ENCODE measurements at regions not wholly inside any gene's neighbourhood (a gene's known extent, or its start where the extent isn't known, plus 50 kb on each side); places are given as distances from the start of the nearest gene placed in this dataset.
"Not testable (repeated sequence)": the region's sequence is repeated elsewhere in the genome, so short reads cannot be mapped to it uniquely, and the experiment has no call there.

DNA sequence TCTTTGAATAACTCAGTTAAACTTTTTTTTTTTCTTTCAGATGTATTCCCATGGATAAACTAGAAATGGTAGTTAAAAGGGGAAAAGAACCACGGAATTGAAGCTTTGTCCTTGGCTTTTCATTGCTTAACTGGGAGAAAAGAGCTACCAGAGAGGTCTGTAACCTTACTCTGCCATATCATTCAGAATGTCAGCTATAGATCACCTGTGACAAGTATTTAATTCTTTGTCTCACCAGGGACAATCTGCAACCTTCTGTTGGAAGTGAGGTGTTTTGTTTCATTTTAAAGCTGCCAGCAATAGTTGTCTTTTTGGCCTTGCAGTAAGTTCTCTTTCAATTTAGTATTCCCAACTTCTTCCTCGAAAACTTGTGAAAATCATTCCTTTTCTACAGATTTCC lies 618.4 kb downstream of the FRK start:
- CTCF ChIA-PET = no interaction called here

DNA sequence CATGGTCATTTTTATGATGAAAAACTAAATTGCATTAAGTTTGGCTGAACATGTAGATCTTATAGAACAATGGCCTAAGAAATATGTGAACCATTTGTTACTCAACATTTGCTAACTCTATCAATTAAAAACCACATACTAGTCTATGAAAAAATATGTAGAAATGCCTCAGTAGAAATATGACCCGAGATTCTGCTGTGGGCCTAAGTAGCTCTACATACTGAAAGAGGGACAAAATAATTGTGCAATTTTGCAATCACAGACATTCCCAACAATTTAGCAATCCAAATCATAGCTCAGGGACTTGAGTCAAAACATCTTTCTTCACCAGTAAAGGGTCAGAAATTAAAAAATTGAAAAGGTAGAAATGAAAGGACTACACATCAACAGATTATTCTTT lies 619.0 kb downstream of the FRK start:
- ChIA-PET POLR2A (no interaction called here), CTCF (no interaction called here)
- Mint-ChIP-seq H3K9me3 (peaks cover 5% of the 10 kb centered on the region), H3K27ac (no peak overlapping the region), H3K4me1 (no peaks in the 10 kb centered on the region), H3K36me3 (ENCODE audit: low read depth) (no peaks in the 10 kb centered on the region), H3K27me3 (no peaks in the 10 kb centered on the region), H3K4me3 (no peak overlapping the region)
- DNase-seq = no peak

More for the DNA sequence above, 618.4 kb downstream of the FRK start:
- Mint-ChIP-seq H3K4me1 (no peaks in the 10 kb centered on the region), H3K9me3 (peaks cover 5% of the 10 kb centered on the region), H3K27me3 (no peaks in the 10 kb centered on the region), H3K4me3 (no peak overlapping the region), H3K27ac (no peak overlapping the region), H3K36me3 (ENCODE audit: low read depth) (no peaks in the 10 kb centered on the region)
- POLR2A ChIA-PET = no interaction called here
- DNase-seq = no peak

DNA sequence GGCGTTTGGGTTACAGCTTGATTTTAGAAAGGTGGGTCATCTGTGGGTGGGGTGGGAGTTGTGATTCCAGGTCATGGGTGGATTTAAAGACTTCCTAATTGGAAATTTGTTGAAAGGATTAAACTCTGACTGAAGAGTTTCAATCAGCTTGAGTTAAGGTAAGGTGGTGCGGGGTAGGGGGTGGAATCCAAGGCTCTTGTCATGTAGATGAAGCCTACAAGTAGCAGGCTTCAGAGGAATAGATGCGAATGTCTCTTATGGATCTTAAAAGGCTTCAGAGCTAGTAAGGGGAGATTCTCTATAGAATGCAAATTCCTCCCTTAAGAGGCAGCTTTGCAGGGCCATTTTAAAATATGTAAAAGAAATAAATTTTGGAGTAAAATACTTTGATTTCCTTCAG lies 645.3 kb downstream of the FRK start:
- POLR2A ChIA-PET = no interaction called here
- Mint-ChIP-seq H3K27me3 (no peaks in the 10 kb centered on the region), H3K27ac (no peak overlapping the region), H3K4me3 (no peak overlapping the region), H3K4me1 (no peaks in the 10 kb centered on the region), H3K9me3 (peaks cover 7% of the 10 kb centered on the region), H3K36me3 (ENCODE audit: low read depth) (no peaks in the 10 kb centered on the region)
- CTCF ChIA-PET = no interaction called here
- no peak for DNase-seq

DNA sequence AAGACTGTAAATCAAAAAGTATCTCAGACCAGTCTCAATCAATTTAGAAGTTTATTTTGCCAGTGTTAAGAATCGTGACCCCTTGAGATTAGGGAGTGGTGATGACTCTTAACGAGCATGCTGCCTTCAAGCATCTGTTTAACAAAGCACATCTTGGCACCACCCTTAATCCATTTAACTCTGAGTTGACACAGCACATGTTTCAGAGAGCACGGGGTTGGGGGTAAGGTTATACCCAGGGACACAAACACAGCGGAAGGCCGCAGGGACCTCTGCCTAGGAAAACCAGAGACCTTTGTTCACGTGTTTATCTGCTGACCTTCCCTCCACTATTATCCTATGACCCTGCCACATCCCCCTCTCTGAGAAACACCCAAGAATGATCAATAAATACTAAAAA lies 645.8 kb downstream of the FRK start:
- DNase-seq; H3K27ac Mint-ChIP-seq; H3K27me3 Mint-ChIP-seq; POLR2A ChIA-PET; H3K9me3 Mint-ChIP-seq; H3K4me1 Mint-ChIP-seq; H3K4me3 Mint-ChIP-seq; CTCF ChIA-PET; H3K36me3 Mint-ChIP-seq (ENCODE audit: low read depth): not testable (repeated sequence)

DNA sequence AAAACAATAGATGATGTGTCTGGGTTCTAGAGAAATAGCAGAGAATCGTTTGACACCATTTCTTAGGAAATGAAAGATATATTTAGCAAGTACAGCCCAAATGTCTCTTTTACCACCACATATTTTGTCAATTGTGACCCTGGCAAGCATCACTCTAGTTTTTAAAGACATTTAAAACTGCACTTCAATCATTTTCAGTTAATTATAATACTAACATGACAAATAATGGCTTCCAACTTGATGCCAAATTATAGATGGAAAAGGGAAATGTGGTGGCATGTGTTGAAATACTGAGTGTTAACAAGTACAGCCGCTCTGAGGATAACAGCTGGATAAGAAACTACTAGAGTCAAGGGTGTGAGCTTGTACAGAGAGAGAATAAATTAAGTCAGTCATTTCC lies 648.9 kb downstream of the FRK start:
- ChIA-PET CTCF (no interaction called here), POLR2A (no interaction called here)
- H3K27ac Mint-ChIP-seq = no peak overlapping the region
- H3K9me3 Mint-ChIP-seq = peaks cover 7% of the 10 kb centered on the region
- DNase-seq = no peak
- H3K4me1 Mint-ChIP-seq = no peaks in the 10 kb centered on the region
- no peak overlapping the region for H3K4me3 Mint-ChIP-seq
- H3K36me3 Mint-ChIP-seq (ENCODE audit: low read depth) = no peaks in the 10 kb centered on the region
- no peaks in the 10 kb centered on the region for H3K27me3 Mint-ChIP-seq

DNA sequence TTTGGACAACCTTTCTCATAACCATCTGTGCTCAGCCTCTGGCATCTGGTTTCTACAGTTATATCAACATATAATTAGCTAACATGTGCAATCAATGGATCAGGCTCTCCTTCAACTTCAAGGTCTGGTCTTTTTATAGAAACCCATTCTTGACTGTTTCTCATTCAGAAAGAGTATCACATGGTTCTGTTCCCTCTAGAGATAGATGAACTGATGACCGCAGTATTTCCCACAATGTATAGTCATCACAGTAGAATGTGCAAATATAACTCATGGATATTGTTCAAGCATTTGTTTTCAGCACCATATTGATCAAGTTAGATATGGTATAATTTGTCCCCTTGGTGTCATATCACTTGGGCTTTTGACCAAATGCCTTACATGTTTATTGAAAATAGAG lies 656.2 kb downstream of the FRK start:
- Mint-ChIP-seq H3K36me3 (ENCODE audit: low read depth) (no peaks in the 10 kb centered on the region), H3K27ac (no peak overlapping the region), H3K4me3 (no peak overlapping the region), H3K27me3 (no peaks in the 10 kb centered on the region), H3K9me3 (peaks cover 7% of the 10 kb centered on the region), H3K4me1 (no peaks in the 10 kb centered on the region)
- no peak for DNase-seq
- POLR2A ChIA-PET = no interaction called here
- CTCF ChIA-PET = no interaction called here

DNA sequence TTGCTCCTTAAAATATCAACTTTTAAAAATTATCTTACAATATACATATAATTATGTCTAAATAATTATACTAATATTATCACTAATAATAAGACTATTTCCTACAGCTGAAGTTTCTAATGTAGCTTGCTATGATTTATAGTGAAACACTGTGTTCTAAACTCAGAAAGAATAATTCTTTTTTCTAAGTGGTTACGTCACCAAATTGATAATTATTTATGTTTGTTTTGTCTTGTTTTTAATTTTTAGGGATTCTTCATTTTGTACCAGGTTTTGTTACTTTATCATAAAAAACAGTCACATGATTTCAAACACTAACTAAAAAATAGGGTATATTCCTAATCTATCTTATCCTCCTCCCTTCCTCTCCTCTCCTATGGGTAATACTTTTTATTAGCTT lies 662.1 kb downstream of the FRK start:
- Mint-ChIP-seq H3K9me3 (peaks cover 15% of the 10 kb centered on the region), H3K4me3 (no peak overlapping the region), H3K36me3 (ENCODE audit: low read depth) (no peaks in the 10 kb centered on the region), H3K27ac (no peak overlapping the region), H3K27me3 (no peaks in the 10 kb centered on the region), H3K4me1 (no peaks in the 10 kb centered on the region)
- DNase-seq = no peak
- CTCF ChIA-PET = no interaction called here
- POLR2A ChIA-PET = no interaction called here

DNA sequence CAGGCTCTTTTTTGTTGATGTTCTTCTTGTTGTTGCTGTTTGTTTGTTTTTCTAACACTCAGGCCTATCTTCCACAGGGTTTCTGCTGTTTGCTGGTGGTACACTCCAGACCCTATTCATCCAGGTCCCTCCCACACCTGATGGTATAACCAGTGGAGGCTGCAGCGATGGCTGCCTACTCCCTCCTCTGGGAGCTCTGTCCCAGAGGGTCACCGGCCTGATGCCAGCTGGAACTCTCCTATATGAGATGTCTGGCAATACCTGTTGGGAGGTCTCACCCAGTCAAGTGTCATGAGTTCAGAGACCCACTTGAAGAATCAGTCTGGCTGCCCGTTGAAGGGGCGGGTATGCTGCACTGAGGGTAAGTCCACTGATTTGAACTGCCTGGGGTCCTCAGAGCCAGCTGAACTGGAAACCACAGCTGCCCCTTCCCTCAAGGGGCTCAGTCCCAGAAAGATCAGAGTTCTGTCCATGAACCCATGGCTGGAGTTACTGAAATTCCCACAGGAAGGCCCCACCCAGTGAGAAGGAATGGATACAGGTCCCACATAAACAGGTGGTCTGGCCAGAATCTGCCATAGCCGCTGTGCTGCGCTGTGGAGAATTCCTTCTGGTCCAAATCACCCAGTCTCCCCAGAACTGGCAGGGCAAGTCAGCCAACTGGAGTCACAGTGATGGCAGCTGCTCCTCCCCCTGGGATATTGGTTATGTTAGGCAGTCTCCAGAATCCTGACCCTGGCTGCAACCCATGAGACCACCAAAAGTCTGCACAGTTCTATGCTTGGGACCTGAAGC lies 664.4 kb downstream of the FRK start:
- POLR2A ChIA-PET = no interaction called here
- H3K27me3 Mint-ChIP-seq = no peaks in the 10 kb centered on the region
- H3K27ac Mint-ChIP-seq = no peak overlapping the region
- CTCF ChIA-PET = no interaction called here
- H3K9me3 Mint-ChIP-seq = peaks cover 24% of the 10 kb centered on the region
- no peaks in the 10 kb centered on the region for H3K36me3 Mint-ChIP-seq (ENCODE audit: low read depth)
- H3K4me3 Mint-ChIP-seq = no peak overlapping the region
- no peak for DNase-seq
- no peaks in the 10 kb centered on the region for H3K4me1 Mint-ChIP-seq

DNA sequence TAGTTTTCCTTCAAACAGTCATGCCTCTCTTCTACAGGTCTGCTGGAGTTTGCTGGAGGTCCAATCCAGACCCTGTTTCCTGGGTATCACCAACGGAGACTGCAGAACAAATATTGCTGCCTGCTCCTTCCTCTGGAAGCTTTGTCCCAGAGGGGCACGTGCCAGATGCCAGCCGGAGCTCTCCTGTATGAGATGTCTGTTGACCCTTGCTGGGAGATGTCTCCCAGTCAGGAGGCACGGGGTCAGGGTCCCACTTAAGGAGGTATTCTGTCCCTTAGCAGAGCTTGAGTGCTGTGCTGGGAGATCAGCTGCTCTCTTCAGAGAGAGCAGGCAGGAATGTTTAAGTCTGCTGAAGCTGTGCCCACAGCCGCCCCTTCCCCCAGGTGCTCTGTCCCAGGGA lies 666.9 kb downstream of the FRK start:
- no peaks in the 10 kb centered on the region for H3K36me3 Mint-ChIP-seq (ENCODE audit: low read depth)
- no peak overlapping the region for H3K27ac Mint-ChIP-seq
- no peaks in the 10 kb centered on the region for H3K27me3 Mint-ChIP-seq
- peaks cover 25% of the 10 kb centered on the region for H3K9me3 Mint-ChIP-seq
- POLR2A ChIA-PET = no interaction called here
- CTCF ChIA-PET = no interaction called here
- no peaks in the 10 kb centered on the region for H3K4me1 Mint-ChIP-seq
- DNase-seq = no peak
- no peak overlapping the region for H3K4me3 Mint-ChIP-seq

DNA sequence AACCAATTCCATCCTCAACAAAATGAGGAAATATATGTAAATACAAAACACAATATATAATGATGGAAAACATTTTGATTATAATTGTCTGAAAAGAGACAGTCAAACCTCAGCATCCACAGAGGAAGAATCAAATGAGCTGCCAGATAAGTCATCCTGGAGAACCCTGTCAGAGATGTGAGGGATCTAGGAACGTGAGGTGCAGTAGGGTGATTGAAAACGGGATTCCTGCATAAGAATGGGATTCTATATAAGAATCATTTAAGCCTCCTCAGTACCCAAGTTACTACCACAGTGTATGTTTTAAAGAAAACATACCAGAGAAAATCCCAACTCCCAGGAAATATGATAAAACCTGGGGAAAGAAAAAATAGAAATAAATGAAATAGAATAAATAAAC lies 690.5 kb downstream of the FRK start:
- no peaks in the 10 kb centered on the region for H3K4me1 Mint-ChIP-seq
- peaks cover 12% of the 10 kb centered on the region for H3K9me3 Mint-ChIP-seq
- H3K36me3 Mint-ChIP-seq (ENCODE audit: low read depth) = no peaks in the 10 kb centered on the region
- H3K27me3 Mint-ChIP-seq = no peaks in the 10 kb centered on the region
- DNase-seq = no peak
- H3K4me3 Mint-ChIP-seq = no peak overlapping the region
- CTCF ChIA-PET = no interaction called here
- POLR2A ChIA-PET = no interaction called here
- H3K27ac Mint-ChIP-seq = no peak overlapping the region

DNA sequence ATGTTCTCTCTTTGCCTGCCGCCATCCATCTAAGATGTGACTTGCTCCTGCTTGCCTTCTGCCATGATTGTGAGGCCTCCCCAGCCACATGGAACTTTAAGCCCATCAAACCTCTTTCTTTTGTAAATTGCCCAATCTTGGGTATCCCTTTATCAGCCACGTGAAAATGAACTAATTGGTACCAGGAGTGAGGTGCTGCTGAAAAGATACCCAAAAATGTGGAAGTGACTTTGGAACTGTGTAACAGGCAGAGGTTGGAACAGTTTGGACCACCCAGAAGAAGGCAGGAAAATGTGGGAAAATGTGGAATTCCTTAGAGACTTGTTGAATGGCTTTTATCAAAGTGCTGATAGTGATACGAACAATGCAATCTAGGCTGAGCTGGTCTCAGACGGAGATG lies 694.9 kb downstream of the FRK start:
- CTCF ChIA-PET = interaction anchor here (0.5 kb wide), 1 partner anchor 25 kb away, joined by 3 read pairs; no protein-coding TSS in a partner anchor
- H3K4me3 Mint-ChIP-seq = no peak overlapping the region
- peaks cover 16% of the 10 kb centered on the region for H3K9me3 Mint-ChIP-seq
- POLR2A ChIA-PET = no interaction called here
- no peaks in the 10 kb centered on the region for H3K4me1 Mint-ChIP-seq
- no peak overlapping the region for H3K27ac Mint-ChIP-seq
- DNase-seq = no peak
- no peaks in the 10 kb centered on the region for H3K27me3 Mint-ChIP-seq
- H3K36me3 Mint-ChIP-seq (ENCODE audit: low read depth) = no peaks in the 10 kb centered on the region

DNA sequence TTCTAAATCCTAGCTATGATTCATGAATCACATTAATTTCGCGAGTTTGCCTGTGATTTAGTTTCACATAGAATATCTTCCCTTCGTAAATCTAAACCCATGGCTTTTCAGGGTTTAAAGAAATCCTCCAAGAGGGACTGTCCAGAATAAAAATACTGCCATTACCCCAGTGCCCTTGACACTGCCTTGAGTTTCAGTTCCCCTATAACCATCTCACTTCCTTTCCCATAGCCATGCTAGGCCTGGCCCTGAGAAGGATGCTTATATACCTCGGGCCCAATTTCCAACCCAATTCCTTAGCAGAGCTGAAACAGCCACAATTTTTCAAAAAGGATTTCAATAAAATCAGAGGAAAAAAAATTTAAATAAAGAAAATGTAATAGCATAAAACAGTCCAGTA lies 697.3 kb downstream of the FRK start:
- CTCF ChIA-PET = no interaction called here
- H3K27ac Mint-ChIP-seq = no peak overlapping the region

DNA sequence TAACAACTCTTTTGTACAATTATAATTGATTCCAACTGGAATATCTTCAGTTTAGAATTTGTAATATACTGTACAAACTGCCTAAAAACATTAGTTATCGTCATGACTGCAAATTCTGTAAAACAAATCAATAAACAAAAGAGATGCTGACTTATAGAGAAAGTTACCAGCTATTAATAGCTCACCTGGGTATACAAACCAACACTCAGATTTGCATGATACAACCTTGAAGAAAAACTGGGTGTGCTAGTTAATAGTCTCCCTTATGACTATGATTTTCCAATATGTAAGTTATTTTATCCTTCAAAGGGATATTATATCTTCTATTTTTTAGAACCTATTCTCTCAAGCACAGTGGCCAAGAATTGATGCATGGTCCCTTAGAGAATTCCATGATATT lies 698.5 kb downstream of the FRK start:
- ChIA-PET POLR2A (no interaction called here), CTCF (no interaction called here)
- Mint-ChIP-seq H3K27me3 (no peaks in the 10 kb centered on the region), H3K9me3 (peaks cover 13% of the 10 kb centered on the region), H3K27ac (no peak overlapping the region), H3K4me3 (no peak overlapping the region), H3K4me1 (no peaks in the 10 kb centered on the region), H3K36me3 (ENCODE audit: low read depth) (no peaks in the 10 kb centered on the region)
- no peak for DNase-seq

More for the DNA sequence above, 697.3 kb downstream of the FRK start:
- no peaks in the 10 kb centered on the region for H3K27me3 Mint-ChIP-seq
- H3K9me3 Mint-ChIP-seq = peaks cover 16% of the 10 kb centered on the region
- POLR2A ChIA-PET = no interaction called here
- no peak overlapping the region for H3K4me3 Mint-ChIP-seq
- no peaks in the 10 kb centered on the region for H3K36me3 Mint-ChIP-seq (ENCODE audit: low read depth)
- DNase-seq = no peak
- H3K4me1 Mint-ChIP-seq = no peaks in the 10 kb centered on the region

DNA sequence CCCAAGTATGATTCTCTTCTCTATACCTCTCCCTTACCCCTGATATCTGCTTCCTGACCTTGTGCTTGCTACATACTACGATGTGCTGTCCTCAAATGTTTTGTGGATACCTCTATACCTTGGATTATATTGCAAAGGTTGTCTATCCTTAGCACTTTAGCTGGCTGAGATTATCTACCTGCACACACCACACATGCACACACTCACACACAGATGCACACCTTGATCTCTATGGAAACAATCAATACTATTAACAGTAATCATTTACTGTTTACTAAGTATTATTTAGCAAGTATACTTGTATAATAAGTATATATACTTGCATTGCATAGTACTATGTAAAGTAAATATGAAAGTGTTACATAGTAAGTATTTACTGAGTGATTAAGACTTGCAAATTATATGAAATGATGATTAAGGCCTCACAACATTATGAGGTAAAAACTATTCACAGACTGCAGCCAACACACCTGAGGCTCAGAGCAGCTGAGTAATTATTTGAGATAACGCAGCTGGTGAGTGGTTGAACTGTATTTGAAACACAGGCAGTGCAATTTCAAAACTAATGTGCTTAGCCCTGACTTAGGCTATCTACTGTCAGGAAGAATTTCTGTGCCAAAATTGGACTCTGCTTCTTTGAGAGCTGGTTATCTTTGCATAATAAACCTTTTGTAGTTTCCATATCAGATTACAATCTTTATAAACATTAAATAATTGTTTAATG lies 699.9 kb downstream of the FRK start:
- CTCF ChIA-PET = no interaction called here
- no peak overlapping the region for H3K4me3 Mint-ChIP-seq
- no peak overlapping the region for H3K27ac Mint-ChIP-seq
- H3K36me3 Mint-ChIP-seq (ENCODE audit: low read depth) = no peaks in the 10 kb centered on the region
- peaks cover 8% of the 10 kb centered on the region for H3K9me3 Mint-ChIP-seq
- no peaks in the 10 kb centered on the region for H3K27me3 Mint-ChIP-seq
- DNase-seq = no peak
- no peaks in the 10 kb centered on the region for H3K4me1 Mint-ChIP-seq
- POLR2A ChIA-PET = no interaction called here

Data from activated CD4-positive, alpha-beta memory T cell treated with anti-CD3 and anti-CD28 coated beads, Interleukin-2, amount 10 ng/mL, durations not matched to agents 7 days and 5 days (primary cell).